ENCODE measurements at regions not wholly inside any gene's neighbourhood (a gene's known extent, or its start where the extent isn't known, plus 50 kb on each side); places are given as distances from the start of the nearest gene placed in this dataset.
A peak's percentile ranks its signal among the peaks of the same experiment; 100 is the strongest.

- no peak for TF ChIP-seq POLR2A (IDR thresholded peaks at IDR 0.05; ENCODE audit: low read depth, low read length)
- TF ChIP-seq SPI1 (IDR thresholded peaks at IDR 0.05; ENCODE audit: low read depth, low read length): no peak
- no peak for TF ChIP-seq TAF1 (IDR thresholded peaks at IDR 0.05; ENCODE audit: low read depth, low read length)
- TF ChIP-seq POLR2AphosphoS5 (IDR thresholded peaks at IDR 0.05; ENCODE audit: low read depth, low read length): no peak
- no peak for TF ChIP-seq POU2F2 (IDR thresholded peaks at IDR 0.05; ENCODE audit: low read depth, low read length)
- no peak for TF ChIP-seq PAX5 (IDR thresholded peaks at IDR 0.05; ENCODE audit: insufficient read depth, low read length, severe bottlenecking)
- no peak for DNase-seq (ENCODE audit: insufficient read length, low spot score)
- FAIRE-seq: no peak
These were observed 97.8 kb upstream of the HNRNPU start for GRCh38 chr1:244962130-244962529.

- TF ChIP-seq POLR2A (IDR thresholded peaks at IDR 0.05; ENCODE audit: low read depth, low read length) (no peak), SPI1 (IDR thresholded peaks at IDR 0.05; ENCODE audit: low read depth, low read length) (no peak), POU2F2 (IDR thresholded peaks at IDR 0.05; ENCODE audit: low read depth, low read length) (no peak), POLR2AphosphoS5 (IDR thresholded peaks at IDR 0.05; ENCODE audit: low read depth, low read length) (no peak), TAF1 (IDR thresholded peaks at IDR 0.05; ENCODE audit: low read depth, low read length) (no peak), PAX5 (IDR thresholded peaks at IDR 0.05; ENCODE audit: insufficient read depth, low read length, severe bottlenecking) (no peak)
- FAIRE-seq (no peak), DNase-seq (ENCODE audit: insufficient read length, low spot score) (no peak)
These were observed 96.6 kb upstream of the HNRNPU start for GRCh38 chr1:244960904-244961303.

- no peak for FAIRE-seq
- no peak for DNase-seq (ENCODE audit: insufficient read length, low spot score)
- TF ChIP-seq POLR2AphosphoS5 (IDR thresholded peaks at IDR 0.05; ENCODE audit: low read depth, low read length): no peak
- no peak for TF ChIP-seq POU2F2 (IDR thresholded peaks at IDR 0.05; ENCODE audit: low read depth, low read length)
These were observed 94.2 kb upstream of the HNRNPU start for GRCh38 chr1:244958593-244958992.

- FAIRE-seq: peak; percentile 47
- DNase-seq (ENCODE audit: insufficient read length, low spot score): no peak
These were observed 93.2 kb upstream of the HNRNPU start for GRCh38 chr1:244957525-244957924.

GRCh38 chr1:244957122-244957521 lies 92.8 kb upstream of the HNRNPU start:
- FAIRE-seq (no peak), DNase-seq (ENCODE audit: insufficient read length, low spot score) (no peak)
- no peak for TF ChIP-seq POLR2A (IDR thresholded peaks at IDR 0.05; ENCODE audit: low read depth, low read length)
- TF ChIP-seq POU2F2 (IDR thresholded peaks at IDR 0.05; ENCODE audit: low read depth, low read length): no peak
- TF ChIP-seq POLR2AphosphoS5 (IDR thresholded peaks at IDR 0.05; ENCODE audit: low read depth, low read length): no peak
- TF ChIP-seq TAF1 (IDR thresholded peaks at IDR 0.05; ENCODE audit: low read depth, low read length): no peak
- no peak for TF ChIP-seq SPI1 (IDR thresholded peaks at IDR 0.05; ENCODE audit: low read depth, low read length)

More at GRCh38 chr1:244957525-244957924, 93.2 kb upstream of the HNRNPU start:
- TF ChIP-seq PAX5 (IDR thresholded peaks at IDR 0.05; ENCODE audit: insufficient read depth, low read length, severe bottlenecking) (no peak), SPI1 (IDR thresholded peaks at IDR 0.05; ENCODE audit: low read depth, low read length) (peak; percentile 66)

- no peak for DNase-seq (ENCODE audit: insufficient read length, low spot score)
- TF ChIP-seq POU2F2 (IDR thresholded peaks at IDR 0.05; ENCODE audit: low read depth, low read length) (no peak), SPI1 (IDR thresholded peaks at IDR 0.05; ENCODE audit: low read depth, low read length) (no peak), TAF1 (IDR thresholded peaks at IDR 0.05; ENCODE audit: low read depth, low read length) (no peak), POLR2A (IDR thresholded peaks at IDR 0.05; ENCODE audit: low read depth, low read length) (no peak), POLR2AphosphoS5 (IDR thresholded peaks at IDR 0.05; ENCODE audit: low read depth, low read length) (no peak), PAX5 (IDR thresholded peaks at IDR 0.05; ENCODE audit: insufficient read depth, low read length, severe bottlenecking) (no peak)
- no peak for FAIRE-seq
These were observed 91.3 kb upstream of the HNRNPU start for GRCh38 chr1:244955661-244956060.

GRCh38 chr1:244954359-244954758 lies 90.0 kb upstream of the HNRNPU start:
- no peak for FAIRE-seq
- DNase-seq (ENCODE audit: insufficient read length, low spot score): no peak
- TF ChIP-seq PAX5 (IDR thresholded peaks at IDR 0.05; ENCODE audit: insufficient read depth, low read length, severe bottlenecking): no peak
- no peak for TF ChIP-seq POLR2AphosphoS5 (IDR thresholded peaks at IDR 0.05; ENCODE audit: low read depth, low read length)
- no peak for TF ChIP-seq POLR2A (IDR thresholded peaks at IDR 0.05; ENCODE audit: low read depth, low read length)

- TF ChIP-seq SPI1 (IDR thresholded peaks at IDR 0.05; ENCODE audit: low read depth, low read length): no peak
- no peak for TF ChIP-seq TAF1 (IDR thresholded peaks at IDR 0.05; ENCODE audit: low read depth, low read length)
- no peak for TF ChIP-seq POLR2AphosphoS5 (IDR thresholded peaks at IDR 0.05; ENCODE audit: low read depth, low read length)
- TF ChIP-seq PAX5 (IDR thresholded peaks at IDR 0.05; ENCODE audit: insufficient read depth, low read length, severe bottlenecking): no peak
- no peak for TF ChIP-seq POLR2A (IDR thresholded peaks at IDR 0.05; ENCODE audit: low read depth, low read length)
- TF ChIP-seq POU2F2 (IDR thresholded peaks at IDR 0.05; ENCODE audit: low read depth, low read length): no peak
- FAIRE-seq (peak; percentile 63), DNase-seq (ENCODE audit: insufficient read length, low spot score) (no peak)
These were observed 89.6 kb upstream of the HNRNPU start for GRCh38 chr1:244953901-244954300.

- no peak for TF ChIP-seq POLR2A (IDR thresholded peaks at IDR 0.05; ENCODE audit: low read depth, low read length)
- no peak for TF ChIP-seq POU2F2 (IDR thresholded peaks at IDR 0.05; ENCODE audit: low read depth, low read length)
- TF ChIP-seq TAF1 (IDR thresholded peaks at IDR 0.05; ENCODE audit: low read depth, low read length): no peak
- no peak for TF ChIP-seq POLR2AphosphoS5 (IDR thresholded peaks at IDR 0.05; ENCODE audit: low read depth, low read length)
- TF ChIP-seq SPI1 (IDR thresholded peaks at IDR 0.05; ENCODE audit: low read depth, low read length): no peak
- no peak for TF ChIP-seq PAX5 (IDR thresholded peaks at IDR 0.05; ENCODE audit: insufficient read depth, low read length, severe bottlenecking)
- peak; percentile 54 for FAIRE-seq
- no peak for DNase-seq (ENCODE audit: insufficient read length, low spot score)
These were observed 88.6 kb upstream of the HNRNPU start for GRCh38 chr1:244952940-244953339.

- DNase-seq (ENCODE audit: insufficient read length, low spot score) (no peak), FAIRE-seq (no peak)
- TF ChIP-seq POLR2AphosphoS5 (IDR thresholded peaks at IDR 0.05; ENCODE audit: low read depth, low read length): no peak
- TF ChIP-seq PAX5 (IDR thresholded peaks at IDR 0.05; ENCODE audit: insufficient read depth, low read length, severe bottlenecking): no peak
These were observed 88.1 kb upstream of the HNRNPU start for GRCh38 chr1:244952280-244952933.
